Right lobe of liver (tissue), 4 donors: ENCODE measurements at regions not wholly inside any gene's neighbourhood (a gene's known extent, or its start where the extent isn't known, plus 50 kb on each side); places are given as distances from the start of the nearest gene placed in this dataset.

Experiments used
- POLR2A ChIP-seq: fragments of 450-650 bp; IDR thresholded peaks from one replicate; pipeline ENCODE4 v1.6.1; 2017; ENCODE audit warnings: antibody characterized with exemption, mild to moderate bottlenecking
- TF ChIP-seq, protein P1 (sequence below), 4 donors: fragments of 200-600 bp in 3 of 4; fragments of 450-650 bp in 1 of 4; IDR thresholded peaks; one replicate each; pipeline versions ENCODE4 v1.5.1 to v1.8.0; 2016 to 2022; ENCODE audit warnings: antibody characterized with exemption in 4 of 4, mild to moderate bottlenecking in 2 of 4
- donor health status: DM: no; HTN: no; CAD: no.
- donor health status: DM: no; HTN: no; CAD: no.
- donor health status: DM: no; HTN: yes; CAD: no.

DNA sequence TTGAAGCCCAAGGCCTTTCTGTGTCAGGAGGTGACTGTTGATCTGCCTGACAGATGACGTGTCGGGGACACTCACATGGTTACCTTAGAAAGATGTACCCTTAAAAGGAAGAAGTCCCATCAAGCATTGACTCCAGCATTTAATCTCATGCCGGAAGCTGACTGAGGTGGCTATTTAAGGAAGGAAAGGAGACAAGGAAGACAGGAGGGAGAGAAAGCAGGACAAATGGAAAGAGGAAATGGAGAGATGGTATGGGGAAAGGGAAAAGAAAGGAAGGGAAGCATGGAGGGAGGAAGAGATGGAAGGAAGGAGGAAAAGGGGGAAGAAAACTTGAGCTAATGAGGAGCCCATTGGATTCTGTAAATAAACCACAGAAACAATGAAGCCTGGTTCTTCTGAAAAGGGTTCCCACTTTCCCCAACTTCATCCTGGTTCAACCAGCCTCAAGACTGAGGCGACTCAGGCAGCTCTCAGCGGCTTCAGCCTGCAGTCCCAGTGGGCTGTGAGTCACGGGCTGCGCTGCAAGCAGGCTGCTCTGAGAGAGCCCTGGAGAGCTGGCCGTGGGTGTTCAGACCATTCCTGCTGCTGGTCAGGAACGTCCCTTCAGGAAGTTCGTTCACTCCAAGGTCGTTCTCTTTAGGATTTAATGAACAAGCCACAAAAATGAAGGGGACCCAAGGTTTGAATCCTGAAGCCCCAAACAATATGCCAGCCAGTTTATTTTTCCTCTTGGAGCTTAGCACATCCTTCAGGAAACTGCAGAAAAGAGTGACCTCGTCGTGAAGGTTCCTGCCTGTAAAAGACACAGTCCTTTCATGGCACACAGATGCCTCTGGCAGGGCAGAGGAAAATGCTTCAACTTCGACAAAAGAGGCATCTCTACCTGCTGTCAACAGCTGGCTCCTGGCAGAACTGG is 69.6 kb upstream of the THBS1 start:
- TF ChIP-seq, protein P1, sequence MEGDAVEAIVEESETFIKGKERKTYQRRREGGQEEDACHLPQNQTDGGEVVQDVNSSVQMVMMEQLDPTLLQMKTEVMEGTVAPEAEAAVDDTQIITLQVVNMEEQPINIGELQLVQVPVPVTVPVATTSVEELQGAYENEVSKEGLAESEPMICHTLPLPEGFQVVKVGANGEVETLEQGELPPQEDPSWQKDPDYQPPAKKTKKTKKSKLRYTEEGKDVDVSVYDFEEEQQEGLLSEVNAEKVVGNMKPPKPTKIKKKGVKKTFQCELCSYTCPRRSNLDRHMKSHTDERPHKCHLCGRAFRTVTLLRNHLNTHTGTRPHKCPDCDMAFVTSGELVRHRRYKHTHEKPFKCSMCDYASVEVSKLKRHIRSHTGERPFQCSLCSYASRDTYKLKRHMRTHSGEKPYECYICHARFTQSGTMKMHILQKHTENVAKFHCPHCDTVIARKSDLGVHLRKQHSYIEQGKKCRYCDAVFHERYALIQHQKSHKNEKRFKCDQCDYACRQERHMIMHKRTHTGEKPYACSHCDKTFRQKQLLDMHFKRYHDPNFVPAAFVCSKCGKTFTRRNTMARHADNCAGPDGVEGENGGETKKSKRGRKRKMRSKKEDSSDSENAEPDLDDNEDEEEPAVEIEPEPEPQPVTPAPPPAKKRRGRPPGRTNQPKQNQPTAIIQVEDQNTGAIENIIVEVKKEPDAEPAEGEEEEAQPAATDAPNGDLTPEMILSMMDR (IDR thresholded peaks at IDR 0.05) = no peak
- no peak for TF ChIP-seq POLR2A
